ENCODE measurements at regions not wholly inside any gene's neighbourhood (a gene's known extent, or its start where the extent isn't known, plus 50 kb on each side); places are given as distances from the start of the nearest gene placed in this dataset.

DNA sequence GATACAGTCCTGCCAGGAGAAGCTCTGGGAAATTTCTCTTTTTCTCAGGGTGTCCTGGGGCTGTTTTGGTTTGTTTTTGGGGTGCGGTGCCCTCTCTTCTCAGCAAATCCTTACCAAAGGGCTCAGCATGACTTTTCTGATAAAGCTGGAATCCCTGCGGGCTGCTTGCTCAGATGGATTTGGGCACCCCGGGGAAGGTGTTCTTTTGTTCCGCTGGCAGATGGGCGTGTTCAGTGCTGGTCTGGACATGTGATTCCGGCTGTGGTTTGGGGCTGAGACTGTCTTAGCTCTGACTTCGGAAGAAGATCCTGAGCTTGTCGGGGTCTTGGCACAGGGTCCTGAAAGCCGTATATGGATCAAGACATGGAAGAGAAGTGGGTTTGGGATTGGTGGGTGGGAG, 134.2 kb upstream of the SPRED2 start:
- no peak overlapping the region for H3K27ac Mint-ChIP-seq
- H3K4me1 Mint-ChIP-seq (ENCODE audit: low read depth): peaks cover 5% of the 10 kb centered on the region
- DNase-seq (ENCODE audit: low spot score, unreplicated experiment): no peak
- no peaks in the 10 kb centered on the region for H3K36me3 Mint-ChIP-seq (ENCODE audit: insufficient read depth)
- peaks cover 28% of the 10 kb centered on the region for H3K27me3 Mint-ChIP-seq
- no peaks in the 10 kb centered on the region for H3K9me3 Mint-ChIP-seq (ENCODE audit: low read depth)
- TF ChIP-seq CTCF (IDR thresholded peaks at IDR 0.05; ENCODE audit: unreplicated experiment): no peak
- peak overlapping the region; percentile 20 for H3K4me3 Mint-ChIP-seq (ENCODE audit: low read depth)

DNA sequence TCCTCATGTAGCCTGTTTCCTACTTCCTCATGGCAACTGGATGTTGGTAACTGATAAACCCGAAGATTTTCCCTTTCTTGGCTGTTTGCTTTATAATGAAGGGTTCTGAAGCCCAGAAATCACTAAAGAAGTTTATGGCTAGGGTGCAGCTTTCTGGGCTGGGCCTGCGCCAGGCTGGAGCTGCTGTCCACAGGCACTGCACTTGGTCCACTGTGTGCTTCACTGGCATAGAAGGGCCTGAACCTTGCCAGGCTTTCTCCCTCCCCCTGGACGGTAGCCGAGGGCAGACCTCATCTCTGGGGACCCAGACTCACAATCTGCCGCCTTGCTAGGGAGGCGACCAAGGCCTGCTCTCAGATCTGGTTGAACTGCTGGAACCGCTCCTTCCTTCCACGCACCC, 133.3 kb upstream of the SPRED2 start:
- Mint-ChIP-seq H3K9me3 (ENCODE audit: low read depth) (no peaks in the 10 kb centered on the region), H3K4me3 (ENCODE audit: low read depth) (no peak overlapping the region)
- no peak for TF ChIP-seq CTCF (IDR thresholded peaks at IDR 0.05; ENCODE audit: unreplicated experiment)

DNA sequence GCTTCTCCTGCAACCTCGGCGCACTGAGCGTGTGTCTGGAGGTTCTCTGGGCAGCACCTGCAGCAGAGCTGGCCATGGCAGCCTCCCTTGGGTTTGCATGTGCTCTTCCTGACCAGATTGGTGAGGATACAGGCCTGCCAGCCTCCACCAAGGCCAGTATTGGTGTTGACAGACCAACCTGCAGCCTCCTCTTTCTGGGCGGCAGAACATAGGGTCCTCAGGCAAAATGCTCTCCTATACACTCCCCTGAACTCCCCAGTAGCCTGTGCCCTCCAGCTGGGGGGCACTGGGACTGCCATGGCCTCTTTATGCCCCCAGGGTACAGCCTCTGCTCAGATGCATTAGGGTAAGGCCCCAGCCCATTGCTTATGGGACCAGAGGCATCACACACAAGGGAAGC, 131.9 kb upstream of the SPRED2 start:
- no peak overlapping the region for H3K4me3 Mint-ChIP-seq (ENCODE audit: low read depth)
- H3K27me3 Mint-ChIP-seq: peaks cover 25% of the 10 kb centered on the region
- no peak overlapping the region for H3K27ac Mint-ChIP-seq

More for the DNA sequence above, 133.3 kb upstream of the SPRED2 start:
- no peak for DNase-seq (ENCODE audit: low spot score, unreplicated experiment)
- Mint-ChIP-seq H3K36me3 (ENCODE audit: insufficient read depth) (no peaks in the 10 kb centered on the region), H3K4me1 (ENCODE audit: low read depth) (peaks cover 5% of the 10 kb centered on the region), H3K27ac (peak overlapping the region; percentile 63), H3K27me3 (peaks cover 28% of the 10 kb centered on the region)

GRCh38 chr2:65562890-65563289, 130.5 kb upstream of the SPRED2 start:
- peaks cover 30% of the 10 kb centered on the region for H3K27me3 Mint-ChIP-seq
- no peak for DNase-seq (ENCODE audit: low spot score, unreplicated experiment)
- TF ChIP-seq CTCF (IDR thresholded peaks at IDR 0.05; ENCODE audit: unreplicated experiment): no peak
- no peaks in the 10 kb centered on the region for H3K9me3 Mint-ChIP-seq (ENCODE audit: low read depth)
- H3K27ac Mint-ChIP-seq: no peak overlapping the region
- H3K4me1 Mint-ChIP-seq (ENCODE audit: low read depth): peaks cover 5% of the 10 kb centered on the region
- H3K4me3 Mint-ChIP-seq (ENCODE audit: low read depth): no peak overlapping the region
- H3K36me3 Mint-ChIP-seq (ENCODE audit: insufficient read depth): no peaks in the 10 kb centered on the region

More for the DNA sequence above, 131.9 kb upstream of the SPRED2 start:
- no peaks in the 10 kb centered on the region for H3K9me3 Mint-ChIP-seq (ENCODE audit: low read depth)
- H3K36me3 Mint-ChIP-seq (ENCODE audit: insufficient read depth): no peaks in the 10 kb centered on the region
- no peak for TF ChIP-seq CTCF (IDR thresholded peaks at IDR 0.05; ENCODE audit: unreplicated experiment)
- no peak for DNase-seq (ENCODE audit: low spot score, unreplicated experiment)
- H3K4me1 Mint-ChIP-seq (ENCODE audit: low read depth): peaks cover 5% of the 10 kb centered on the region

DNA sequence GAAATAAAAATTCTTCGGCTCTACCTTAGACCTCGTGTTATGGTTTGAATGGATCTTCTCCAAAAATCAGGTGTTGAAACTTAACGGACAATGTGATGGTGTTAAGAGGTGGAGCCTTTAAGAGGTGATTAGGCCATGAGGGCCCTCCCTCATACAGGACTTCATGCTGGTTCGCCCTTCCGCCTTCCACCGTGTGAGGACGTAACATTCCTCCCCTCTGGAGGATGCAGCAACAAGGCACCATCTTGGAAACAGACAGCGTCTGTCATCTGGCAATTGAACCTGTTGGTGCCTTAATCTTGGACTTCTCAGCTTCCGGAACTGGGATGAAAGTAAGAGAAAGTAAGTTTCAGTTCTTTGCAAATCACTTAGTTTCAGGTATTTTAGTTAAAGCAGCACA, 126.3 kb upstream of the SPRED2 start:
- no peak for TF ChIP-seq CTCF (IDR thresholded peaks at IDR 0.05; ENCODE audit: unreplicated experiment)
- Mint-ChIP-seq H3K27me3 (peaks cover 27% of the 10 kb centered on the region), H3K36me3 (ENCODE audit: insufficient read depth) (no peaks in the 10 kb centered on the region), H3K9me3 (ENCODE audit: low read depth) (no peaks in the 10 kb centered on the region), H3K4me1 (ENCODE audit: low read depth) (no peaks in the 10 kb centered on the region), H3K27ac (no peak overlapping the region), H3K4me3 (ENCODE audit: low read depth) (no peak overlapping the region)
- no peak for DNase-seq (ENCODE audit: low spot score, unreplicated experiment)
